GM23338 (cell line): ENCODE measurements at regions not wholly inside any gene's neighbourhood (a gene's known extent, or its start where the extent isn't known, plus 50 kb on each side); places are given as distances from the start of the nearest gene placed in this dataset.

Source experiments
- CREB1 ChIP-seq: fragments of 250-450 bp; sonication (Bioruptor Pico); IDR thresholded peaks from 2 replicates; pipeline ENCODE4 v1.5.0; 2020; ENCODE audit warnings: low read depth, mild to moderate bottlenecking, moderate library complexity
- CTCF ChIP-seq, 2 experiments: fragments of 200-600 bp in 1 of 2; sonication (generic) in 1 of 2; conservative IDR thresholded peaks; 2 replicates each; pipeline versions ENCODE4 v1.5.1 to v1.6.1; 2016 to 2017; ENCODE audit warnings: antibody characterized with exemption in 2 of 2, low read depth in 2 of 2, mild to moderate bottlenecking in 2 of 2, moderate library complexity in 1 of 2
- EZH2 ChIP-seq: fragments of 200-600 bp; sonication (generic); IDR thresholded peaks from one replicate; pipeline ENCODE4 v1.8.0; 2017; ENCODE audit warnings: antibody characterized with exemption, mild to moderate bottlenecking, low read depth; ENCODE audit not compliant: unreplicated experiment
- EZH2phosphoT487 ChIP-seq: fragments of 200-600 bp; sonication (generic); IDR thresholded peaks from one replicate; pipeline ENCODE4 v1.8.1; 2018; ENCODE audit warnings: antibody characterized with exemption; ENCODE audit not compliant: unreplicated experiment
- JUNB ChIP-seq: IDR thresholded peaks from one replicate; pipeline ENCODE4 v1.6.1; 2016; ENCODE audit warnings: antibody characterized with exemption; ENCODE audit not compliant: unreplicated experiment
- NANOG ChIP-seq: IDR thresholded peaks from 2 replicates; pipeline ENCODE4 v1.6.1; 2016; ENCODE audit warnings: antibody characterized with exemption, borderline replicate concordance
- POLR2AphosphoS5 ChIP-seq: IDR thresholded peaks from 2 replicates; pipeline ENCODE4 v1.6.1; 2016; ENCODE audit warnings: antibody characterized with exemption, low read depth
- STAT1 ChIP-seq: IDR thresholded peaks from one replicate; pipeline ENCODE4 v1.6.1; 2016; ENCODE audit warnings: antibody characterized with exemption; ENCODE audit not compliant: unreplicated experiment
- ZNF114 ChIP-seq: fragments of 250-450 bp; sonication (Bioruptor Pico); IDR thresholded peaks from 2 replicates; pipeline ENCODE4 v1.5.0; 2020; ENCODE audit warnings: mild to moderate bottlenecking, moderate library complexity
- ZNF331 ChIP-seq: fragments of 250-450 bp; sonication (Bioruptor Pico); IDR thresholded peaks from 2 replicates; pipeline ENCODE4 v1.5.0; 2020; ENCODE audit warnings: low read depth, mild to moderate bottlenecking, moderate library complexity
- TF ChIP-seq, protein P1 (sequence below): IDR thresholded peaks from one replicate; pipeline ENCODE4 v1.6.1; 2018; ENCODE audit warnings: antibody characterized with exemption; ENCODE audit not compliant: unreplicated experiment
- TF ChIP-seq, protein P2 (sequence below): IDR thresholded peaks from 2 replicates; pipeline ENCODE4 v1.6.1; 2016; ENCODE audit warnings: antibody characterized with exemption
- TF ChIP-seq, protein P3 (sequence below): fragments of 250-450 bp; sonication (Bioruptor Pico); IDR thresholded peaks from 2 replicates; pipeline ENCODE4 v1.5.0; 2020; ENCODE audit warnings: mild to moderate bottlenecking, moderate library complexity

DNA sequence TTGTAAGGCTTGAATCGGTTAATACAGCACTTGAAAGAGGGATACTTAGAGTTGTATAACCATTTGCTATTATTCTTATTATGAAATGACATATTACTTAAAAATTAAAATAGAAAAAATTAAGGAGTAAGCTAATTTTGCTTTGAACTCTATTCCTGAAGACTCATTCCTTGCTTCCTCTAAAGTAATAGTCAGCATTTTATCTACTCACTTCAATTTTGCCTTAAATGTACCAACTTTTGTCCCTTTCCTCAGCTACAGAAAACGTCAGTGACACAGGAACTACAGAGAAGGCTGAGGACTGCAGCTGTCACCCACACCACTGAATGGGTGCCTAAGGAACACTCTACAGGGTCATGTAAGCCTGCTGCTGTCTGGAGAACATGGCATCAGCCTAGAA is 80.7 kb upstream of the OSR1 start:
- TF ChIP-seq EZH2phosphoT487 (no peak), CTCF (conservative IDR thresholded peaks at IDR 0.05; ENCODE audit: low read depth in 2 of 2) (no peak), EZH2 (no peak), ZNF114 (CRISPR knock-in tag) (no peak), ZNF331 (CRISPR knock-in tag) (no peak), POLR2AphosphoS5 (no peak), CREB1 (CRISPR knock-in tag) (no peak), JUNB (no peak), STAT1 (no peak), NANOG (no peak)
- TF ChIP-seq, protein P1, sequence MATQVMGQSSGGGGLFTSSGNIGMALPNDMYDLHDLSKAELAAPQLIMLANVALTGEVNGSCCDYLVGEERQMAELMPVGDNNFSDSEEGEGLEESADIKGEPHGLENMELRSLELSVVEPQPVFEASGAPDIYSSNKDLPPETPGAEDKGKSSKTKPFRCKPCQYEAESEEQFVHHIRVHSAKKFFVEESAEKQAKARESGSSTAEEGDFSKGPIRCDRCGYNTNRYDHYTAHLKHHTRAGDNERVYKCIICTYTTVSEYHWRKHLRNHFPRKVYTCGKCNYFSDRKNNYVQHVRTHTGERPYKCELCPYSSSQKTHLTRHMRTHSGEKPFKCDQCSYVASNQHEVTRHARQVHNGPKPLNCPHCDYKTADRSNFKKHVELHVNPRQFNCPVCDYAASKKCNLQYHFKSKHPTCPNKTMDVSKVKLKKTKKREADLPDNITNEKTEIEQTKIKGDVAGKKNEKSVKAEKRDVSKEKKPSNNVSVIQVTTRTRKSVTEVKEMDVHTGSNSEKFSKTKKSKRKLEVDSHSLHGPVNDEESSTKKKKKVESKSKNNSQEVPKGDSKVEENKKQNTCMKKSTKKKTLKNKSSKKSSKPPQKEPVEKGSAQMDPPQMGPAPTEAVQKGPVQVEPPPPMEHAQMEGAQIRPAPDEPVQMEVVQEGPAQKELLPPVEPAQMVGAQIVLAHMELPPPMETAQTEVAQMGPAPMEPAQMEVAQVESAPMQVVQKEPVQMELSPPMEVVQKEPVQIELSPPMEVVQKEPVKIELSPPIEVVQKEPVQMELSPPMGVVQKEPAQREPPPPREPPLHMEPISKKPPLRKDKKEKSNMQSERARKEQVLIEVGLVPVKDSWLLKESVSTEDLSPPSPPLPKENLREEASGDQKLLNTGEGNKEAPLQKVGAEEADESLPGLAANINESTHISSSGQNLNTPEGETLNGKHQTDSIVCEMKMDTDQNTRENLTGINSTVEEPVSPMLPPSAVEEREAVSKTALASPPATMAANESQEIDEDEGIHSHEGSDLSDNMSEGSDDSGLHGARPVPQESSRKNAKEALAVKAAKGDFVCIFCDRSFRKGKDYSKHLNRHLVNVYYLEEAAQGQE = no peak
- TF ChIP-seq, protein P2, sequence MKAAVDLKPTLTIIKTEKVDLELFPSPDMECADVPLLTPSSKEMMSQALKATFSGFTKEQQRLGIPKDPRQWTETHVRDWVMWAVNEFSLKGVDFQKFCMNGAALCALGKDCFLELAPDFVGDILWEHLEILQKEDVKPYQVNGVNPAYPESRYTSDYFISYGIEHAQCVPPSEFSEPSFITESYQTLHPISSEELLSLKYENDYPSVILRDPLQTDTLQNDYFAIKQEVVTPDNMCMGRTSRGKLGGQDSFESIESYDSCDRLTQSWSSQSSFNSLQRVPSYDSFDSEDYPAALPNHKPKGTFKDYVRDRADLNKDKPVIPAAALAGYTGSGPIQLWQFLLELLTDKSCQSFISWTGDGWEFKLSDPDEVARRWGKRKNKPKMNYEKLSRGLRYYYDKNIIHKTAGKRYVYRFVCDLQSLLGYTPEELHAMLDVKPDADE = no peak
- TF ChIP-seq, protein P3, sequence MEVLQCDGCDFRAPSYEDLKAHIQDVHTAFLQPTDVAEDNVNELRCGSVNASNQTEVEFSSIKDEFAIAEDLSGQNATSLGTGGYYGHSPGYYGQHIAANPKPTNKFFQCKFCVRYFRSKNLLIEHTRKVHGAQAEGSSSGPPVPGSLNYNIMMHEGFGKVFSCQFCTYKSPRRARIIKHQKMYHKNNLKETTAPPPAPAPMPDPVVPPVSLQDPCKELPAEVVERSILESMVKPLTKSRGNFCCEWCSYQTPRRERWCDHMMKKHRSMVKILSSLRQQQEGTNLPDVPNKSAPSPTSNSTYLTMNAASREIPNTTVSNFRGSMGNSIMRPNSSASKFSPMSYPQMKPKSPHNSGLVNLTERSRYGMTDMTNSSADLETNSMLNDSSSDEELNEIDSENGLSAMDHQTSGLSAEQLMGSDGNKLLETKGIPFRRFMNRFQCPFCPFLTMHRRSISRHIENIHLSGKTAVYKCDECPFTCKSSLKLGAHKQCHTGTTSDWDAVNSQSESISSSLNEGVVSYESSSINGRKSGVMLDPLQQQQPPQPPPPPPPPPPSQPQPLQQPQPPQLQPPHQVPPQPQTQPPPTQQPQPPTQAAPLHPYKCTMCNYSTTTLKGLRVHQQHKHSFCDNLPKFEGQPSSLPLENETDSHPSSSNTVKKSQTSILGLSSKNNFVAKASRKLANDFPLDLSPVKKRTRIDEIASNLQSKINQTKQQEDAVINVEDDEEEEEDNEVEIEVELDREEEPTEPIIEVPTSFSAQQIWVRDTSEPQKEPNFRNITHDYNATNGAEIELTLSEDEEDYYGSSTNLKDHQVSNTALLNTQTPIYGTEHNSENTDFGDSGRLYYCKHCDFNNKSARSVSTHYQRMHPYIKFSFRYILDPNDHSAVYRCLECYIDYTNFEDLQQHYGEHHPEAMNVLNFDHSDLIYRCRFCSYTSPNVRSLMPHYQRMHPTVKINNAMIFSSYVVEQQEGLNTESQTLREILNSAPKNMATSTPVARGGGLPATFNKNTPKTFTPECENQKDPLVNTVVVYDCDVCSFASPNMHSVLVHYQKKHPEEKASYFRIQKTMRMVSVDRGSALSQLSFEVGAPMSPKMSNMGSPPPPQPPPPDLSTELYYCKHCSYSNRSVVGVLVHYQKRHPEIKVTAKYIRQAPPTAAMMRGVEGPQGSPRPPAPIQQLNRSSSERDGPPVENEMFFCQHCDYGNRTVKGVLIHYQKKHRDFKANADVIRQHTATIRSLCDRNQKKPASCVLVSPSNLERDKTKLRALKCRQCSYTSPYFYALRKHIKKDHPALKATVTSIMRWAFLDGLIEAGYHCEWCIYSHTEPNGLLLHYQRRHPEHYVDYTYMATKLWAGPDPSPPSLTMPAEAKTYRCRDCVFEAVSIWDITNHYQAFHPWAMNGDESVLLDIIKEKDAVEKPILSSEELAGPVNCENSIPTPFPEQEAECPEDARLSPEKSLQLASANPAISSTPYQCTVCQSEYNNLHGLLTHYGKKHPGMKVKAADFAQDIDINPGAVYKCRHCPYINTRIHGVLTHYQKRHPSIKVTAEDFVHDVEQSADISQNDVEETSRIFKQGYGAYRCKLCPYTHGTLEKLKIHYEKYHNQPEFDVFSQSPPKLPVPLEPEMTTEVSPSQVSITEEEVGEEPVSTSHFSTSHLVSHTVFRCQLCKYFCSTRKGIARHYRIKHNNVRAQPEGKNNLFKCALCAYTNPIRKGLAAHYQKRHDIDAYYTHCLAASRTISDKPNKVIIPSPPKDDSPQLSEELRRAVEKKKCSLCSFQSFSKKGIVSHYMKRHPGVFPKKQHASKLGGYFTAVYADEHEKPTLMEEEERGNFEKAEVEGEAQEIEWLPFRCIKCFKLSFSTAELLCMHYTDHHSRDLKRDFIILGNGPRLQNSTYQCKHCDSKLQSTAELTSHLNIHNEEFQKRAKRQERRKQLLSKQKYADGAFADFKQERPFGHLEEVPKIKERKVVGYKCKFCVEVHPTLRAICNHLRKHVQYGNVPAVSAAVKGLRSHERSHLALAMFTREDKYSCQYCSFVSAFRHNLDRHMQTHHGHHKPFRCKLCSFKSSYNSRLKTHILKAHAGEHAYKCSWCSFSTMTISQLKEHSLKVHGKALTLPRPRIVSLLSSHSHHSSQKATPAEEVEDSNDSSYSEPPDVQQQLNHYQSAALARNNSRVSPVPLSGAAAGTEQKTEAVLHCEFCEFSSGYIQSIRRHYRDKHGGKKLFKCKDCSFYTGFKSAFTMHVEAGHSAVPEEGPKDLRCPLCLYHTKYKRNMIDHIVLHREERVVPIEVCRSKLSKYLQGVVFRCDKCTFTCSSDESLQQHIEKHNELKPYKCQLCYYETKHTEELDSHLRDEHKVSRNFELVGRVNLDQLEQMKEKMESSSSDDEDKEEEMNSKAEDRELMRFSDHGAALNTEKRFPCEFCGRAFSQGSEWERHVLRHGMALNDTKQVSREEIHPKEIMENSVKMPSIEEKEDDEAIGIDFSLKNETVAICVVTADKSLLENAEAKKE (CRISPR knock-in tag) = no peak
